MM.1S (cell line): ENCODE measurements at regions not wholly inside any gene's neighbourhood (a gene's known extent, or its start where the extent isn't known, plus 50 kb on each side); places are given as distances from the start of the nearest gene placed in this dataset.

ENCODE experiments used
- EZH2 ChIP-seq: fragments of 300-600 bp; sonication (generic); optimal IDR thresholded peaks from 2 replicates; pipeline ENCODE3; 2017; ENCODE audit warnings: low read depth, mild to moderate bottlenecking, antibody characterized with exemption, low read length, mixed read lengths
- TF ChIP-seq, protein P1 (sequence below): fragments of 300-600 bp; sonication (generic); IDR thresholded peaks from 2 replicates; pipeline ENCODE4 v1.5.1; 2016; ENCODE audit warnings: antibody characterized with exemption, low read length, mixed read lengths

DNA sequence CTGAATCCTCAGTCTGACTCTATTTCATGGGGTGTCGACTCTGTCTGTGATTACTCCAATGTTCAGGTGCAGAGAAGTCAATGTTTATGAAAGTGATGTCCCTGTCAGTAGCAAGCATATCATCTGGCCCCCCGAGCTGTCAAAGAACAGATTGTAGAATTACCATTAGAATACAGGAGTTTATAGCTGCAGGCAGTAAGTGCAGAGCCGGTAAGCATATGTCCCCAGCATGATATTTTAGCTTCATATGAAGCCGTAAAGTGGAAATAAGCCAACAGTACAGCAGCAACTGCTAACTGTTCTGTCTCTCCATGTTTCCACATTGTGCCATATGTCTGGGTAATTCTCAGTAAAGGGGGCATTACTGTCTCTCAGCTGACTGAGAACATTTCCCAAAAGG is 541.8 kb downstream of the SOX11 start:
- TF ChIP-seq, protein P1, sequence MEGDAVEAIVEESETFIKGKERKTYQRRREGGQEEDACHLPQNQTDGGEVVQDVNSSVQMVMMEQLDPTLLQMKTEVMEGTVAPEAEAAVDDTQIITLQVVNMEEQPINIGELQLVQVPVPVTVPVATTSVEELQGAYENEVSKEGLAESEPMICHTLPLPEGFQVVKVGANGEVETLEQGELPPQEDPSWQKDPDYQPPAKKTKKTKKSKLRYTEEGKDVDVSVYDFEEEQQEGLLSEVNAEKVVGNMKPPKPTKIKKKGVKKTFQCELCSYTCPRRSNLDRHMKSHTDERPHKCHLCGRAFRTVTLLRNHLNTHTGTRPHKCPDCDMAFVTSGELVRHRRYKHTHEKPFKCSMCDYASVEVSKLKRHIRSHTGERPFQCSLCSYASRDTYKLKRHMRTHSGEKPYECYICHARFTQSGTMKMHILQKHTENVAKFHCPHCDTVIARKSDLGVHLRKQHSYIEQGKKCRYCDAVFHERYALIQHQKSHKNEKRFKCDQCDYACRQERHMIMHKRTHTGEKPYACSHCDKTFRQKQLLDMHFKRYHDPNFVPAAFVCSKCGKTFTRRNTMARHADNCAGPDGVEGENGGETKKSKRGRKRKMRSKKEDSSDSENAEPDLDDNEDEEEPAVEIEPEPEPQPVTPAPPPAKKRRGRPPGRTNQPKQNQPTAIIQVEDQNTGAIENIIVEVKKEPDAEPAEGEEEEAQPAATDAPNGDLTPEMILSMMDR = no peak
- no peak for TF ChIP-seq EZH2
